ENCODE measurements at regions not wholly inside any gene's neighbourhood (a gene's known extent, or its start where the extent isn't known, plus 50 kb on each side); places are given as distances from the start of the nearest gene placed in this dataset.

DNA sequence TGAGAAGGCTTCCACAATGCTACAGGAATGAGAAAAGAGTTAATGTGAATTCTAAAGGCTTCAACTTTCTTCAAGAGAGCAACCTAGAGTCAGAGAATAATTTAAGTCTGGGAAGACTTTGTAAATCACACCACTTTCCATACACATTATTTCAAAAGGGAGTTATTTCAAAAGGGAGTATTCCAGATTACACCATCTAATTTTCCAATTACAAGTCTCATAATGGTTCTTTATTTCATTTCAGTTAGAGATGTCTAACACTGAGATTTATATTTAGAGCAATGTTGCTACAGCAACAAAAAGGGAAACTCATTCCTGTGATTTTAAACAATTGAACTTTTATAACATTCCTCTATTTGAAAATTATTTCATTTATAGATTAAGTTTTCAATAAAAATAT is 98.8 kb upstream of the DST start:
- TF ChIP-seq POLR2AphosphoS5 (IDR thresholded peaks at IDR 0.05; ENCODE audit: low read depth, low read length), result no peak
- TF ChIP-seq, protein P1, sequence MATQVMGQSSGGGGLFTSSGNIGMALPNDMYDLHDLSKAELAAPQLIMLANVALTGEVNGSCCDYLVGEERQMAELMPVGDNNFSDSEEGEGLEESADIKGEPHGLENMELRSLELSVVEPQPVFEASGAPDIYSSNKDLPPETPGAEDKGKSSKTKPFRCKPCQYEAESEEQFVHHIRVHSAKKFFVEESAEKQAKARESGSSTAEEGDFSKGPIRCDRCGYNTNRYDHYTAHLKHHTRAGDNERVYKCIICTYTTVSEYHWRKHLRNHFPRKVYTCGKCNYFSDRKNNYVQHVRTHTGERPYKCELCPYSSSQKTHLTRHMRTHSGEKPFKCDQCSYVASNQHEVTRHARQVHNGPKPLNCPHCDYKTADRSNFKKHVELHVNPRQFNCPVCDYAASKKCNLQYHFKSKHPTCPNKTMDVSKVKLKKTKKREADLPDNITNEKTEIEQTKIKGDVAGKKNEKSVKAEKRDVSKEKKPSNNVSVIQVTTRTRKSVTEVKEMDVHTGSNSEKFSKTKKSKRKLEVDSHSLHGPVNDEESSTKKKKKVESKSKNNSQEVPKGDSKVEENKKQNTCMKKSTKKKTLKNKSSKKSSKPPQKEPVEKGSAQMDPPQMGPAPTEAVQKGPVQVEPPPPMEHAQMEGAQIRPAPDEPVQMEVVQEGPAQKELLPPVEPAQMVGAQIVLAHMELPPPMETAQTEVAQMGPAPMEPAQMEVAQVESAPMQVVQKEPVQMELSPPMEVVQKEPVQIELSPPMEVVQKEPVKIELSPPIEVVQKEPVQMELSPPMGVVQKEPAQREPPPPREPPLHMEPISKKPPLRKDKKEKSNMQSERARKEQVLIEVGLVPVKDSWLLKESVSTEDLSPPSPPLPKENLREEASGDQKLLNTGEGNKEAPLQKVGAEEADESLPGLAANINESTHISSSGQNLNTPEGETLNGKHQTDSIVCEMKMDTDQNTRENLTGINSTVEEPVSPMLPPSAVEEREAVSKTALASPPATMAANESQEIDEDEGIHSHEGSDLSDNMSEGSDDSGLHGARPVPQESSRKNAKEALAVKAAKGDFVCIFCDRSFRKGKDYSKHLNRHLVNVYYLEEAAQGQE (IDR thresholded peaks at IDR 0.05; ENCODE audit: insufficient read depth in 1 of 2, low read depth in 2 of 2, low read length in 2 of 2), result no peak
- no peak for TF ChIP-seq TAF1 (IDR thresholded peaks at IDR 0.05; ENCODE audit: borderline replicate concordance, insufficient read depth, low read length)
